NB4 (cell line): ENCODE measurements at regions not wholly inside any gene's neighbourhood (a gene's known extent, or its start where the extent isn't known, plus 50 kb on each side); places are given as distances from the start of the nearest gene placed in this dataset.

Experiments used
- DNase-seq: peaks from one replicate; pipeline ENCODE4 v3.0.0; 2010; ENCODE audit warnings: low read depth
- H3K4me3 ChIP-seq: one replicate; pipeline ENCODE4 v1.5.1; 2011; ENCODE audit warnings: mild to moderate bottlenecking, low read depth, low read length, moderate library complexity
- MAX ChIP-seq: IDR thresholded peaks from 2 replicates; pipeline ENCODE4 v1.6.1; 2011; ENCODE audit warnings: low read depth, low read length
- MYC ChIP-seq: IDR thresholded peaks from 2 replicates; pipeline ENCODE4 v1.6.1; 2011; ENCODE audit warnings: low read depth, low read length
- POLR2A ChIP-seq: IDR thresholded peaks from 2 replicates; pipeline ENCODE4 v1.6.1; 2011; ENCODE audit warnings: mild to moderate bottlenecking; ENCODE audit not compliant: insufficient read length; ENCODE audit errors: extremely low read depth
- TF ChIP-seq, protein P1 (sequence below): IDR thresholded peaks from one replicate; pipeline ENCODE4 v1.5.1; 2012; ENCODE audit warnings: low read depth, low read length

GRCh38 chrX:110449312-110449711, 90.7 kb downstream of the RTL9 start:
- TF ChIP-seq, protein P1, sequence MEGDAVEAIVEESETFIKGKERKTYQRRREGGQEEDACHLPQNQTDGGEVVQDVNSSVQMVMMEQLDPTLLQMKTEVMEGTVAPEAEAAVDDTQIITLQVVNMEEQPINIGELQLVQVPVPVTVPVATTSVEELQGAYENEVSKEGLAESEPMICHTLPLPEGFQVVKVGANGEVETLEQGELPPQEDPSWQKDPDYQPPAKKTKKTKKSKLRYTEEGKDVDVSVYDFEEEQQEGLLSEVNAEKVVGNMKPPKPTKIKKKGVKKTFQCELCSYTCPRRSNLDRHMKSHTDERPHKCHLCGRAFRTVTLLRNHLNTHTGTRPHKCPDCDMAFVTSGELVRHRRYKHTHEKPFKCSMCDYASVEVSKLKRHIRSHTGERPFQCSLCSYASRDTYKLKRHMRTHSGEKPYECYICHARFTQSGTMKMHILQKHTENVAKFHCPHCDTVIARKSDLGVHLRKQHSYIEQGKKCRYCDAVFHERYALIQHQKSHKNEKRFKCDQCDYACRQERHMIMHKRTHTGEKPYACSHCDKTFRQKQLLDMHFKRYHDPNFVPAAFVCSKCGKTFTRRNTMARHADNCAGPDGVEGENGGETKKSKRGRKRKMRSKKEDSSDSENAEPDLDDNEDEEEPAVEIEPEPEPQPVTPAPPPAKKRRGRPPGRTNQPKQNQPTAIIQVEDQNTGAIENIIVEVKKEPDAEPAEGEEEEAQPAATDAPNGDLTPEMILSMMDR: no peak
- TF ChIP-seq MYC (no peak), MAX (no peak)
- no peak for DNase-seq
- no peak overlapping the region for H3K4me3 ChIP-seq

DNA sequence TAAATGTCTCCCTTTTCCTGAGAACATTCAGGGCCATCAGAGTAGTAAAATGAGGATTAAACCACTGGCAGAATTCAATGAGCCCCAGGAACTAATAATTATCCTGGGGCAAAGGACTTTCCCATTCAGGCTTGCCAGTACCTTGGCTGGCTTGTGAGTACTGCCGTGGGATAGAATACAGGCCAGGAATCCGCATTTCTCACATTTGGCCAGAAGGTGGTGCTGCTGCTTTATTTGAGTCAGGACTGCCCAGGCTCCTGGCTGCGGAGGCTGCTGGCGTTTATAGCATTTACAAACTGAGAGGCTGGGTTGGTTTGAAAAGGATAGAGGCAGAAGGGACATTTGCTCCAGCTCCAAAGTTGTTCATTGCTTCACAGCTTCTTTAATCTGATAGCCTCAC, 91.4 kb downstream of the RTL9 start:
- H3K4me3 ChIP-seq: no peak overlapping the region
- DNase-seq: peak; percentile 64
- TF ChIP-seq, protein P1: peak; percentile 55
- no peak for TF ChIP-seq MYC
- no peak for TF ChIP-seq POLR2A

DNA sequence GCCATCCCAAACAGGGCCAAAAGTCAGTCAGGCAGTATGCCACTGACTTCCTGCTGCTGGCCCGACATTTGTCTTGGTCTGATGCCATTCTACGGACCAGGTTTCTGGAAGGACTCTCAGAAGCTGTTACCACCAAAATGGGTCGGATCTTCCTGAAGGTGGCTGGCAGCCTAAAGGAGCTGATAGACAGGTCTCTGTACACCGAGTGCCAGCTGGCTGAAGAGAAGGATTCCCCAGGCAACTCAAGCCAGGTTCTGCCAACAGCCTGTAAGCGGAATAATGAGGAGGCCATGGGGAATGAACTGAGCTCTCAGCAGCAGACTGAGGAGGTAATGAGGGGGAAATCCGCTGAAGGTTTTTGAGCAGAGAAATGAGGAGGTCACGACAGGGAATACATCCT, 95.7 kb downstream of the RTL9 start:
- H3K4me3 ChIP-seq: no peak overlapping the region
- no peak for TF ChIP-seq POLR2A
- TF ChIP-seq, protein P1: no peak
- TF ChIP-seq MAX: no peak
- no peak for TF ChIP-seq MYC
- DNase-seq: no peak

GRCh38 chrX:110462957-110463356, 104.3 kb downstream of the RTL9 start:
- no peak overlapping the region for H3K4me3 ChIP-seq
- DNase-seq: no peak
- TF ChIP-seq, protein P1: no peak
- TF ChIP-seq MAX (no peak), POLR2A (no peak), MYC (no peak)

- H3K4me3 ChIP-seq: no peak overlapping the region
- DNase-seq: no peak
- TF ChIP-seq, protein P1: no peak
- TF ChIP-seq POLR2A (no peak), MYC (no peak), MAX (no peak)
Measured at GRCh38 chrX:110466790-110467189, 108.1 kb downstream of the RTL9 start.

- DNase-seq: no peak
- TF ChIP-seq, protein P1: no peak
- TF ChIP-seq MAX (no peak), POLR2A (no peak), MYC (no peak)
- no peak overlapping the region for H3K4me3 ChIP-seq
Measured at GRCh38 chrX:110472265-110472664, 113.6 kb downstream of the RTL9 start.
